Stimulated activated effector memory CD8-positive, alpha-beta T cell treated with anti-CD3 and anti-CD28 coated beads, Interleukin-12 subunit alpha, Interleukin-12 subunit beta, amount 100 ng/mL, for 72 hours (primary cell): ENCODE measurements at regions not wholly inside any gene's neighbourhood (a gene's known extent, or its start where the extent isn't known, plus 50 kb on each side); places are given as distances from the start of the nearest gene placed in this dataset.

Experiments used
- ATAC-seq: fragments of 150-1000 bp; cut with Tn5 transposase; 2 replicates; pipeline ENCODE4 v1.10.0; 2021
- DNase-seq, 2 donors: peaks; one replicate each; pipeline ENCODE4 v3.0.0; 2021 to 2022; ENCODE audit warnings: low spot score in 2 of 2
- H3K27ac Mint-ChIP-seq: one replicate; pipeline ENCODE4 v1.8.0; 2022; ENCODE audit warnings: mild to moderate bottlenecking, mixed read lengths
- H3K36me3 Mint-ChIP-seq: one replicate; pipeline ENCODE4 v1.8.0; 2022; ENCODE audit warnings: mild to moderate bottlenecking, mixed read lengths
- H3K4me1 Mint-ChIP-seq: one replicate; pipeline ENCODE4 v1.8.0; 2022; ENCODE audit warnings: mixed read lengths
- H3K4me3 Mint-ChIP-seq: one replicate; pipeline ENCODE4 v1.8.0; 2022; ENCODE audit warnings: mild to moderate bottlenecking, mixed read lengths
- H3K9me3 Mint-ChIP-seq: one replicate; pipeline ENCODE4 v1.8.0; 2022; ENCODE audit warnings: mixed read lengths

DNA sequence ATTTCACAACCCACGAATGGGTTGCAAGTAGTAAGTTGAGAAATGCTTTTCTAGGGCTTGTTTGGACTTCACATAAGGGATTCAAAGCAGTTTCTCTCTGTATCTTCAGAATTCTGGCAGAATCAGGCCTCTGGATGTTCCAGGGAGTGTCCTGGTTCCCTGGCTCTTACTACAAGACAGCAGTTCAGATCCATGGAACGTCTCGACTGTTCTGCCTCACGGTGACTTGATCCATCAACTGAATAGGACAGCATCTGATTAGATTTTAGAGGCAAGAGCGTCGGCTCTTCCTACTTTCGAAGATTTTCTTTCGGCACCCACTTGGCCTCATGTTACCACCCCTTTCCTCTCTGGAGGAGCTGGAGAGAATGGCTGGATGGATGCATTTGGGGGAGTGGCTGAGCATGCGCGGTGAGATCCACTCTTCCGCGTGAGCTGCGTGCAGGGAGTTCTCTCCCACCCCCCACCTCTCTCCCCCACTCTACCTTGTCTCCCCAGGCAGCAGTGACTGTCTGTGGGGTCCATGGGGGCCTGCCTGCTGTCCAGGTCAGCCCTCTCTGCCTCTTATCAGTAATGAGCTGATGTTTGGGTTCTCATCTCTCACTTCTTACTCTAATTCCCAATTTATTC is 132.5 kb downstream of the VAPA start:
- Mint-ChIP-seq H3K36me3 (no peaks in the 10 kb centered on the region), H3K27ac (no peak overlapping the region), H3K4me1 (no peaks in the 10 kb centered on the region), H3K9me3 (peaks cover 10% of the 10 kb centered on the region), H3K4me3 (no peak overlapping the region)
- no peak for DNase-seq
- ATAC-seq = no peak

GRCh38 chr18:10047237-10047636 is 133.4 kb downstream of the VAPA start:
- Mint-ChIP-seq H3K4me3 (no peak overlapping the region), H3K27ac (no peak overlapping the region), H3K9me3 (peaks cover 4% of the 10 kb centered on the region), H3K4me1 (no peaks in the 10 kb centered on the region), H3K36me3 (no peaks in the 10 kb centered on the region)
- no peak for DNase-seq
- ATAC-seq = no peak

DNA sequence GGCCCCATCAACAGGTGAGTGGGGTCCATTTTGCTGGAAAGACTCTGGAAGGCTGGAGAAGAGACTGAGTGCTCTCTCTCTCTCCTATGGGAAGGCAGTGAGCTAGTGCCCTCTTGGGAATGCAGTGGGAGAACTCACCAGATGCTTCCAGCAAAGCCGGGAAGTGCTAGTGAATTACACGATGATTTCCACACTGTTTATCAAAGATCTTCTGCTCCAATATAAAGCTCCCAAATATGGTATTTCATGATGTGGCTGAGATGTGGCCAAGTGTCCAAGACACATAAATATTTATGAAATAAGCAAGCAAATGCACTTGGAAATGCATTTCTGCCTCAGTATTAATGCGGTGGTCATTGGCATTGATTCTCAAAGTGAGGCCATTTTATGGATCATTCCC is 135.9 kb downstream of the VAPA start:
- Mint-ChIP-seq H3K4me3 (no peak overlapping the region), H3K9me3 (no peaks in the 10 kb centered on the region), H3K36me3 (no peaks in the 10 kb centered on the region), H3K4me1 (no peaks in the 10 kb centered on the region), H3K27ac (no peak overlapping the region)
- ATAC-seq (no peak), DNase-seq (no peak)

DNA sequence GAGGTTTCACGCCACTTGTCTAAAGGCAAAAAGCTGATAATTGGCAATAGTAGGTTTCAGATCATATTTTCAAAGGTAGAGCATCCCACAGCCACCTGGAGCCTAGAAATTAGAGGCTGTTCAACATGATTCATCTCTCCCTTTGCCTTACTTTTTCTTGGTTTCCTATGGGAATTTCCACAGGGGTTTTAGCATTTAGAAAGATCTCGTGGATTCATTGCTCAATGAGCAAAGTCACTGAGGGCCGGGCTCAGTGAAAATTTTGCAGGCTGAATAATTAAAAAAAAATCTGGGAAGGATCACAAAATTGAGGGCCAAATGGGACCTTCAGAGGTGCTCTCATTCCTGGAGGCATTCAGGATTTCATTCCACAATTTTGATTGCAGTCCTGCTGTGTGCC is 137.1 kb downstream of the VAPA start:
- no peak for DNase-seq
- Mint-ChIP-seq H3K36me3 (no peaks in the 10 kb centered on the region), H3K4me3 (no peak overlapping the region), H3K4me1 (no peaks in the 10 kb centered on the region), H3K27ac (no peak overlapping the region), H3K9me3 (no peaks in the 10 kb centered on the region)
- ATAC-seq = no peak

- no peak overlapping the region for H3K4me3 Mint-ChIP-seq
- ATAC-seq = no peak
- H3K9me3 Mint-ChIP-seq = no peaks in the 10 kb centered on the region
- no peaks in the 10 kb centered on the region for H3K36me3 Mint-ChIP-seq
- no peak for DNase-seq
- H3K4me1 Mint-ChIP-seq = no peaks in the 10 kb centered on the region
- H3K27ac Mint-ChIP-seq = no peak overlapping the region
These were observed 138.2 kb downstream of the VAPA start for GRCh38 chr18:10051877-10052631.

- no peak for ATAC-seq
- no peak overlapping the region for H3K27ac Mint-ChIP-seq
- no peaks in the 10 kb centered on the region for H3K4me1 Mint-ChIP-seq
- no peak overlapping the region for H3K4me3 Mint-ChIP-seq
- no peaks in the 10 kb centered on the region for H3K9me3 Mint-ChIP-seq
- no peaks in the 10 kb centered on the region for H3K36me3 Mint-ChIP-seq
- no peak for DNase-seq
These were observed 139.1 kb downstream of the VAPA start for GRCh38 chr18:10052871-10053270.

- DNase-seq (no peak), ATAC-seq (no peak)
- H3K27ac Mint-ChIP-seq = no peak overlapping the region
- H3K9me3 Mint-ChIP-seq = no peaks in the 10 kb centered on the region
- H3K4me3 Mint-ChIP-seq = no peak overlapping the region
- H3K36me3 Mint-ChIP-seq = no peaks in the 10 kb centered on the region
- no peaks in the 10 kb centered on the region for H3K4me1 Mint-ChIP-seq
These were observed 140.0 kb downstream of the VAPA start for GRCh38 chr18:10053861-10054260.

DNA sequence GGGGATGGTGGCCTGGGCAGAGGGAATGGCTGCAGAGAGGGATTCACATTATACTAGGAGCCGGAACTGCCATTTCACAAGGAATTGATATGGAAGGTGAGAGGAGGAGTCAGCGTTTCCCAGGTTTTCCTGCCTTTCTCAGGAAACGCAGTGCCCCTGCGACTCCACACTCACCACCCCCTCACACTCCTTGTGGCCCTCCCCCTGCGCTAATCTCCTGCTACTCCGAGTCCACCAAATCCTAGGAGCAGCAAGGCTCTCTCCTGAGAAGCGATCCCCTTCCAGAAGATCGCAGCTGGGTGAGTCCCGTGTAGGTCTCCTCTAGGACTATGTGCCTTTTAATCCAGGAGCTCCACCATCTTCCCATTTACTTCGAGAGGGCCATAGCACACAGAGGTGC is 140.6 kb downstream of the VAPA start:
- H3K9me3 Mint-ChIP-seq = no peaks in the 10 kb centered on the region
- DNase-seq (no peak), ATAC-seq (no peak)
- no peaks in the 10 kb centered on the region for H3K4me1 Mint-ChIP-seq
- H3K36me3 Mint-ChIP-seq = no peaks in the 10 kb centered on the region
- no peak overlapping the region for H3K4me3 Mint-ChIP-seq
- H3K27ac Mint-ChIP-seq = no peak overlapping the region

DNA sequence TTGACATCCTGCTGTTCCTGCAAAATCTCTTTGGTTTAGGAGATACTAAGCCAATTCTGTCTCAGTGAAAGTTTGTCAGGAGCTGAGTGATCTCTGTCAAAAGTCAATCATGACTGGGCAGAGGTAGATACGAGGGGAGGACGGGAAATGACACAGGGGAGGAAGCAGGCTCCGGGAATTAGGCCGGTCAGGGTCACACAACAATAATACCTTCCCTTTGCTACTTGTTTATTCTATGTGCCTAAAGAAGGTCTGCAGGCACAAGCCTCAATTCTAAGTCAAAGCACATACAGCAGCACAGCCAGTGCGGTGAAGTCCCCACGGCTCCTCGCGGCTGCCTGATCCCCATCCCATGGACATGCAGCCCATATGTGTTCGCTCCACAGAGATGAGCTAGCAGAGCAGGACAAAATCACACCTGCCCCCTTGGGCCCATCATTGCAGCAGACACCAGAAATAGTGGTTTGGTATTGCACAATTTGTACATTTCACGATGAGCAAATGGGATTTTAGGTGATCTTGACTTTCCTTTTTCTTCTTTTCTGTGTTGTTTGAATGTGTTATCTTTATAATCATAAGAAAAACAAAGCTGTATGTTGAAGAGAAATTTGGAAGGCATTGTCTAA is 141.4 kb downstream of the VAPA start:
- Mint-ChIP-seq H3K4me3 (no peak overlapping the region), H3K9me3 (no peaks in the 10 kb centered on the region), H3K36me3 (no peaks in the 10 kb centered on the region), H3K27ac (no peak overlapping the region), H3K4me1 (no peaks in the 10 kb centered on the region)
- no peak for ATAC-seq
- no peak for DNase-seq

GRCh38 chr18:10056506-10056905 is 142.7 kb downstream of the VAPA start:
- no peak overlapping the region for H3K27ac Mint-ChIP-seq
- ATAC-seq (no peak), DNase-seq (no peak)
- no peak overlapping the region for H3K4me3 Mint-ChIP-seq
- no peaks in the 10 kb centered on the region for H3K9me3 Mint-ChIP-seq
- no peaks in the 10 kb centered on the region for H3K4me1 Mint-ChIP-seq
- H3K36me3 Mint-ChIP-seq = no peaks in the 10 kb centered on the region

GRCh38 chr18:10057401-10057893 is 143.6 kb downstream of the VAPA start:
- no peaks in the 10 kb centered on the region for H3K4me1 Mint-ChIP-seq
- H3K9me3 Mint-ChIP-seq = no peaks in the 10 kb centered on the region
- no peak overlapping the region for H3K4me3 Mint-ChIP-seq
- H3K27ac Mint-ChIP-seq = no peak overlapping the region
- DNase-seq (no peak), ATAC-seq (no peak)
- no peaks in the 10 kb centered on the region for H3K36me3 Mint-ChIP-seq

DNA sequence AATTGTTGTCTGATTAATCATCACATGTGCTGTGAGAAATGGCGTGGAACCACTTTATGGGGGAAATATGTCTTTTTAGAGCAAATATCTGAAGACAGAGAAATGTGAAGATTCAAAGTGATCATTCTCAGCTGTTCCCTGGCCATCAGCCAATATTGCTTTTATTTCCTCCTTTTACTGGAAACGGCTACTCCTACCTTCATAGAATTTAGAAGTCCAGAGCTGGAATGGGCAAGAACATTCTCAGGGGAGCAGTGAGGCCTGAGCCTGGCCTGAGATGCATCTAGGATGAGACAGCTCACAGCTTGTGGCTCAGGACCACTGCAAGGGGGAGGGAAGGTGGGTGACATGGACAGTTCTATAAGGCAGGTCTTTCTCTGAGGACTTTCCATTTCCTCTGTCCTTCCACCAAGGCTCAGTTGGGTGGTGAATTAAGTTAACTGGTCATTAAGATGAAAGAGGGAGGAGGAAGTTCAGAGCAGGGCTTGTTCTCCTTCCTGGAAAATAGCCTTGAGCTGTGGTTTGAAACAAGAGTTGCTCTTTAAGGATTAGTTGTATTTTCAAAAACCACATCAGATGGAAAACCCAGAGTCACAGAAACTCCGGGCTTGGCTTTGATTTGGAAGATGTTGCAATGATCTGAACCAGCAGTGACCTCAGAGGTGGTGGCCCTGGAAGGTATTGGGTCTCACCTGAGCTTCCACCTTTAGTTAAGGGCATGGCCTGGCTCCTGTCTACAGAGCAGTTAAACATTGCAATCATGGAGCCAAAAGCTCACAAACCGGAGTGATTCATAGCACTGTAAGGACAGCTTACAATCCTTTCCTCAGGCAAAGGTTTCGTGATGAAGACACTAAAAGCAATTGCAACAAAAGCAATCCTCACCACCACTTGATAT is 144.3 kb downstream of the VAPA start:
- Mint-ChIP-seq H3K36me3 (no peaks in the 10 kb centered on the region), H3K4me3 (no peak overlapping the region), H3K27ac (no peak overlapping the region), H3K9me3 (no peaks in the 10 kb centered on the region), H3K4me1 (no peaks in the 10 kb centered on the region)
- no peak for DNase-seq
- ATAC-seq = no peak

DNA sequence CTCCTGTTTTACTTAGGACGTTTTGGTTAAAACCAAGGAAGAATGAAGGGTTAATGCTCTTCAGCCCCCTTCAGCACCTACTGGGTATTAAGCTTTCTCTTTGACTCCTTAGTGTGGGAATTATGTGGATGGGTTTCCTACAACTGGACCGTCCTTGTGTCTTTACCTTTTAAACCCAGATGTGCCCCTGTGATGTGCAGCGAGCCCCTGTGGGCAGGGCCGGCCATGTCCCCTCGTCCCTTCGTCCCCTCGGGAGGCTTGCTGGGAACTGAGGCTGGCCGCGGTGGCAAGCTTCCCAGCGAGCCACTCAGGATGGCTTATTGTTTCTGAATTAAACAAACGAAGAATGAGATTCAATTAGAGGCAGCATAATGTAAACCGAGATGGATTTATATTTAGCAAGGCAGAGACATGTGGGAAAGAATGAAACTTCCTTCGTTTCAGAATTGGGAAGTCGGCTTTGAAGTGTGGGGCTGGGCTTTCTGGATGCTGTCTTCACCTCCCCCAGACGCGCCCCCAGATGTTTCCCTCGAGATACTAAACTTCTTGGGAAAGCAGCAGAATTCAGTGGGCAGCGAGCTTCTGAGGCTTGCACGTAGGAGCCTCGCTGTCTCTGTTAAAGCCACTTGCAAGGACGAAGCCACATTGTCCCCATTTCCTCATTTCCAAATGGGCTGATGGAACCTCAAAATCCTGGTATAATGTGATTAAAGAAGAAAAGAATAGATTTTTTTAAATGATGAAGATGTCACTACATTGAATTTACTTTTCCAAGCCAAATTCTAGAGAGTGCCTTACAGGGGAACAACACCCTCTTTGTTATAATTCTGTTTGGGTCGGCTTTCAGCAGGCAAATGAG is 146.0 kb downstream of the VAPA start:
- ATAC-seq (no peak), DNase-seq (no peak)
- Mint-ChIP-seq H3K4me1 (no peaks in the 10 kb centered on the region), H3K9me3 (no peaks in the 10 kb centered on the region), H3K27ac (no peak overlapping the region), H3K4me3 (no peak overlapping the region), H3K36me3 (no peaks in the 10 kb centered on the region)

GRCh38 chr18:10060469-10060782 is 146.6 kb downstream of the VAPA start:
- no peaks in the 10 kb centered on the region for H3K9me3 Mint-ChIP-seq
- no peak for ATAC-seq
- H3K4me3 Mint-ChIP-seq = no peak overlapping the region
- no peaks in the 10 kb centered on the region for H3K4me1 Mint-ChIP-seq
- H3K36me3 Mint-ChIP-seq = no peaks in the 10 kb centered on the region
- H3K27ac Mint-ChIP-seq = no peak overlapping the region
- DNase-seq = no peak

DNA sequence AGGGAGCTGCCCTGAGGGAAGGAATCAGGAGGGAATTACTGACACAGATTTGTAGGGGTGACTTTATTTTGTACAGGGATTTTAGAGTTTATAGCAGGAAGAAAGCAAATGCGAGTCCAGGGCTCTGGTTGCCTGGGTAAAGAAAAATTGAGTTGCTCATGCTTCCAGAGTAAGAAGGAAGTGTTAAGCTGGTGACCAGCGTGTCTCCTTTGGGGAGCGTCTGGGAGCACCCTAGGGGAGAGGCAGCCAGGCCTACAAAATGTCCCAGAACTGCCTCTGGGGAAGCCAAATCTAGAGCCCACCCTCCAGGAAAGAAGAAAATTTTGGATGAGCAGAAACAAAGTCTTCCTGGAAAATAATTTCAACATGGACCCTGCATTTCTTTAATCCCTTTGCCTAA is 147.0 kb downstream of the VAPA start:
- H3K36me3 Mint-ChIP-seq = no peaks in the 10 kb centered on the region
- ATAC-seq (no peak), DNase-seq (no peak)
- H3K4me3 Mint-ChIP-seq = no peak overlapping the region
- H3K4me1 Mint-ChIP-seq = no peaks in the 10 kb centered on the region
- no peaks in the 10 kb centered on the region for H3K9me3 Mint-ChIP-seq
- H3K27ac Mint-ChIP-seq = no peak overlapping the region
